ENCODE measurements at regions not wholly inside any gene's neighbourhood (a gene's known extent, or its start where the extent isn't known, plus 50 kb on each side); places are given as distances from the start of the nearest gene placed in this dataset.

GRCh38 chr1:69138172-69138571 lies 429.6 kb upstream of the LRRC7 start:
- TF ChIP-seq CTCF (IDR thresholded peaks at IDR 0.05) = no peak
- TF ChIP-seq POLR2A (IDR thresholded peaks at IDR 0.05) = no peak
- no peak for TF ChIP-seq EP300 (IDR thresholded peaks at IDR 0.05)
- no peak for TF ChIP-seq POLR2AphosphoS5 (IDR thresholded peaks at IDR 0.05)

Data from gastroesophageal sphincter (tissue), 3 donors.